Activated CD8-positive, alpha-beta memory T cell treated with anti-CD3 and anti-CD28 coated beads, Interleukin-2, amount 50 U/mL, for 24 hours (primary cell): ENCODE measurements at regions not wholly inside any gene's neighbourhood (a gene's known extent, or its start where the extent isn't known, plus 50 kb on each side); places are given as distances from the start of the nearest gene placed in this dataset.

ENCODE experiments used
- DNase-seq: peaks from one replicate; pipeline ENCODE4 v3.0.0-alpha.2; 2020; ENCODE audit errors: extremely low read depth

- DNase-seq = no peak
Measured at GRCh38 chr2:146814971-146815370, 1029.9 kb upstream of the ACVR2A start.

GRCh38 chr2:146807568-146808168 is 1037.2 kb upstream of the ACVR2A start:
- DNase-seq = no peak

DNA sequence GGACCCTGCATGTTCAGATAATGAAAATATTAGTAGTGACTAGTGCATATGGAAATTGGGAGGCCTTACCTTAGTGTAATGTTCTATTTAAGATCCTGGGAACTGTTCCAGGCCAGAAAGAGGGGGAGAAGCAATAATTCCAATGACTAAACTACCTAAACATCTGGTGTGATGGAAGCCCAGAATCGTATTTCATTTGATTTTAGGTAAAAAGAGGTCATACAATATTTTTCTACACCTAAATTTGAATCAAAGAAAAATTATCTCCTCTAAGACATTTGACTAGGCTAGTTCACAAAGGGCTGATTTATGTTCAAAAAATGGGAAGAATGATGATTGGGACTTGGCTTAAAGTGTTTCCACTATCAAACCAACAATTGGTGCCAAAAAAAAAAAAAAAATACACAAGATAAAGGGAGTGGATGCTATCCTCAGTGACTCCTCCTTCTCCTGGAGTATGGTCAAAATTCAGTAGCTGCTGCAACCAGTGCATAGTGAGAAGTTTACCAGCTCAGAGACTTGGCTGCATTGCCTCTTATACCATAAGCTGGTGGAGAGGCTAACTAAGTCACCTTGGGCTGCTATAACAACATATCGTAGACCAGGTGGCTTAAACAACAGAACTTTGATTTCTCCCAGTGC is 1038.3 kb upstream of the ACVR2A start:
- DNase-seq = no peak

- DNase-seq = no peak
Measured at GRCh38 chr2:146804288-146804687, 1040.5 kb upstream of the ACVR2A start.

DNA sequence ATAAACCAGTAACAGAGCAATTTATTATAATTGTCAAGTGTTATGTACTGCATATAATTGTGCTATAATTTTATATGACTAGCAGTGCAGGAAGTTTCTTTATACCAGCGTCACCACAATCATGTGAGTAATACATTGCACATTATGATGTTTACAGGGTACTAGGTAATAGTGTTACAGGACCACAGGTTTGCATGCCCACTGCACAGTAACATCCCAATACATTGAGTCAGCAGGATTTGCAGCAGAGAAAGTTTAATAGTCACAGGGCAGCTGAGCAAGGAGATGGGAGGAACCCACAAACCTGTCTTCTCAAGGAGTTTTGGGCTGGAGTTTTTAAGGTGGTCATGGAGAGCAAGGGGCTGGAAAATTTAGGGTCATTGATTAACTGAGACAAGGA is 1042.9 kb upstream of the ACVR2A start:
- no peak for DNase-seq

GRCh38 chr2:146786396-146786795 is 1058.4 kb upstream of the ACVR2A start:
- DNase-seq = no peak

DNA sequence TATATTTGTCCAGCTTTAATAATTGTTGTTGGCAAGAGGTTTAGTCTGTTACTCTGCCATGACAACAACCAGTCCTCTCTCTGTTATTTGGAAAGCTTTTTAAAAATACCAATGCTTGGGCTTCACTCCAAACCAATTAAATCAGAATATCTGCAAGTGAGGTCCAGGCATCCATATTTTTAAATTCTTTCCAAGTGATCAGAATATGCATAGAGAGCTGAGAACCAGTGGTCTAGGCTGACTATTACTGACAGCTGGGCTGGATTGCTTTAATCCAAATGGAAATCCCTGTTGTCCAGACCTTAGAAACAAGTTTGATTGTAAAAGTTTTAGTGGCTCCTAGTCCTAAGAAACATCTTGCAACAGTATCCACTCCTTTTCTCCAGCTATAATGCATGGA is 1059.7 kb upstream of the ACVR2A start:
- DNase-seq = no peak

DNA sequence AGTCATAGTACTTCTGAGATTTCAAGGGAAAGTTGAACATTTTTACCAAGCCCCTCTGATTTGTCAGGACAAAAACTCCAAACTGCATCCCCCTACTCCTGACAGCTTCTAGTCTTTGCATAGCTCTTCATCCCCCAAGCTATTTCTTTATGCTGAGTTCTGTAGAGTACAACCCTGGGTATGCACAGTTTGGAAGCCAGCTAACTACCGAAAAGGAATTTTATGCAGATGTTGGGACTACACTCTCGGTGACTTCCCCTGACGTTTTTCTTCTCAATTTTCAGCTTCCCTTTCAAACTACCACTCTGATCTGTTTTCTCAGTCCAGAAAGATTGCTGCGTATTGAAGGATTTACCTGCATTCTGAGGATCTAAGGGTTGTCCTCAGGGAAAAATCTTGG is 1060.2 kb upstream of the ACVR2A start:
- DNase-seq = no peak

- no peak for DNase-seq
Measured at GRCh38 chr2:146777181-146777580, 1067.6 kb upstream of the ACVR2A start.

- DNase-seq = no peak
Measured at GRCh38 chr2:146776596-146776995, 1068.2 kb upstream of the ACVR2A start.

GRCh38 chr2:146771531-146771930 is 1073.3 kb upstream of the ACVR2A start:
- DNase-seq = no peak

DNA sequence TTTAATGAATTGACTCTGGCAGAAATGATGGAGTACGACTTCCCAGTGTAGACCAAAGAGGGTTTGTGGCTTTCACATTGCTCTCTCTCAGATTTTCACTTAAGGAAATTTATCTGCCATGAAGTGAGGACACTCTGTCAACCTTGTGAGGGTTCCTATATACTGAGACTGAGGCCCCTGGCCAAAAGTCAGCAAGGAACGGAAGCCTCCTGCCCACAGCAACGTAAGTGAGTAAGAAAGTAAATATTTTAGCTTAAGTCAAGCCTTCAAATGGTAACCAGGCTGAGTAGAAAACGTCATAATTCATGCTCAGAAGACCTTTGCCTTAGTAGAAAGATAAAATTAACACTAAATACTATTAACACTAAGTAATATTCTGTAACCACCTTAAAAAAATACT is 1080.5 kb upstream of the ACVR2A start:
- no peak for DNase-seq

GRCh38 chr2:146762786-146763185 is 1082.0 kb upstream of the ACVR2A start:
- DNase-seq = no peak

- no peak for DNase-seq
Measured at GRCh38 chr2:146754606-146755005, 1090.2 kb upstream of the ACVR2A start.

- no peak for DNase-seq
Measured at GRCh38 chr2:146748046-146748445, 1096.8 kb upstream of the ACVR2A start.

DNA sequence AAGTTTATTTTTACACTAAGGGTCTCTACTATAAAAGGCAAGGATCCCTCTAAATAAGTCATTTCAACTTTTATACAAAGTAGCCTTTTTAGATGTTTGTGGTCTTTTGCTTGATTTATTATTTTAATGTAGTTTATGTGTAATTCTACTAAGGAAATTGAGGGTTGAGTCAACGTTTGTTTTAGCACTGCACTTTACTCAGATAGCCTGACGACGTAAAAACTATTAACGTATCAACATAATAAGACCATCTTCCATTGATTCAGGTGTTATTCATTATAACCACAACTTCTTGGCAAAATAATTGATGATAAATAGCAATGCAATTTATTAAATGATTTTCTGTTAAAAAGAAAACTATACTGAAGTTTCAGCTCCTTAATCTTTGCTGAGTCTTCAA is 1103.6 kb upstream of the ACVR2A start:
- DNase-seq = no peak

DNA sequence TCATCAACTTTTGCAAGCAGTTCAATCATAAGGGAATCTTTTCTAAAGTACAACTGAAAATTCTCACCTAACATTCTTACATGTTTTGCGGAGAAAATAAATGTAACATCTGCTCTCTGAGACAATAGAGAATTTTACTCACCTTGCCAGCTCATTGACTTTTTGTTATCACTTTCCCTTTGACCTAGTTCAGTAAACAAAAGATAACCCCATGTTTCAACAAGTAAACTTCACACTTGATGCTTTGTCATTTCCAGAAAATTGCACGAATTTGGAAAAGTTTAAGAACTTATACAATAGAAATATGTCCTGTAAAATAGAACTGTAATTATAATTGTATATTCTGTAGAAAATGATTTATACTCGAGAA is 1110.0 kb upstream of the ACVR2A start:
- DNase-seq = no peak

DNA sequence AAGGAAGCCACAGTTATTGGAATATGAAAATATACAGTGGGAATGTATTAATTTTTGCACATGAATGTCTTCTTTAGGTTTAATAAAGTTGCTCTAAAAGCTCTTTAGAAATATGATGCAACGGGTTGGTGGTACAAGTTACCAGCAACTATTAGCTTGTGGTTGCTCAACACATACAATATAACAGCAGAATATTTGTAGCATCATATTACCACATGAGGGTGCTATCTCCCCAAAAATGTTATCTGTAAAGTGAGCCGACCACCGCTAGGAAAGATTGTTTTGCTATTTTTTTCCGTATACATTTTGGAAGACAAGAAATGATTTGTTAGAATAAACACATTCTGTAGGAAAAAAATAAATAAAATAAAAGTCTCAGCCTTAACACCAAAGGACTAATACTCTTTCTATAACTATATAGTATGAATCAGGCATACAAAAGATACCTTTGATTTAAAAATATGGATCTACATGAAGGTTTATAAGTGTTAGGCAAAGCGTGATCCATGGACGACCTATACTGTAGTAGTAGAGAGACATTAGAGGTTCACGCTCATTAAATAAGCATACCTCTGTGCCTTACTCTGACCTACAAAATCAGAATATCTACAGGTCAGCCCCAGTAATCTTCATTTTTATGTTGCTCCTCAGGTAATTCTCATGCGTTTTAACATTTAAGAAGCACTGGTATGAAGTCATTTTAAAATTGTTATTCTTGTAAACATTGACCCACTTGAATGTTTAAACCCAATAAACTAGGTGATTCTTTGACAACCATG is 1110.6 kb upstream of the ACVR2A start:
- DNase-seq = no peak

DNA sequence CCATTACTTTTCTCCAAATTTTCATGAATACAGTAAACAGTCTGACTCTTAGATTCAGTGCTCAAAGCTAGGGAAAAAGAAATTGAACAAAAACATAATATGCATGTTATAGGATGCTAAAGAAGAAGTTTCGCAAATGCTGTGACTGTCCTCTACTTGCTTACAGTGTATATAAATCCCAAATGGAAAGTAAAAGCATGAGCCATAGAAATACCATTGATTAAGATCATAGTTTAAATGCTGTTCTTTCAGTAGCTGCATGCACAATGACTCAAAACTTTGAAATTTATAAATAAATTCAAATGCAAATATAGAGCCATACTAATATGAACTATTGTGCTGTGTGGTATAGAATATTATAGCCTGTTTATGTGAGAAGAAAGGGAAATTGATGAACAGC is 1113.9 kb upstream of the ACVR2A start:
- no peak for DNase-seq

DNA sequence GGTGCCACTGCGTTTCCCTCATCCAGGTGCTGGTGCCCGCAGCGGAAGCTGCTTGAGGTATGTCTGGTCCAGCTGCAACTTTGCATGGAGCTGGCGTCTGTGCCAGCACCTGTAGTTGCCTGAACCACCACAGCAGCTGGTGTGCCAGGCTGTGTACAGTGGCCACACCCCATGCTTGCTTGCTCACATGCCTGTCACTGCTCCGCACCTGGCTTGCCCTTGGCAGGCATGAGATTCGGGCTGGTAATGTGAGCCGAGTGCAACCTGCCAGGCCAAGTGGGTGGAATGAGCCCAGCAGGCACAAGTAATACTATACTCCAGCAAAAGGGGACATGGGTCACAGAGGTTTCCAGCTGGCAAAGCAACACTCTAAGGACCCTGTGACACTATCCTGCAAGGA is 1123.3 kb upstream of the ACVR2A start:
- no peak for DNase-seq

GRCh38 chr2:146720170-146720569 is 1124.7 kb upstream of the ACVR2A start:
- no peak for DNase-seq

DNA sequence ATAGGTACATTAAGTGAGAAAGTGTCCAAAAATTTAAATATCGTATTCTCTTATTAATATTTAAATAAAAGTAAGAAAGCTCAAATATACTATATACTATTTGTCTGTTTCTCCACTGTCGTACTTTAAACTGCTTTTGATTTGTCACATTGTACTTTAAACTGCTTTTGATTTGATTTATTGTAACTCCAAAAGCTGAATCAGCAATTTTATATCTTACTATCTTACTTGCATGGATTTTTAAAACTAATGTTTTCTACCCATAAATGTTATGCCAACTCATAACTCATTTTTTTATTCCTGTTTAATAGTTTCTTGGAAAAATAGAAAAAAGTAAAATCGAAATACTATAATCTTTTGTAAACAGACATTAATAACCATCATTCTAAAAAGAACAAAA is 1128.2 kb upstream of the ACVR2A start:
- DNase-seq = no peak

DNA sequence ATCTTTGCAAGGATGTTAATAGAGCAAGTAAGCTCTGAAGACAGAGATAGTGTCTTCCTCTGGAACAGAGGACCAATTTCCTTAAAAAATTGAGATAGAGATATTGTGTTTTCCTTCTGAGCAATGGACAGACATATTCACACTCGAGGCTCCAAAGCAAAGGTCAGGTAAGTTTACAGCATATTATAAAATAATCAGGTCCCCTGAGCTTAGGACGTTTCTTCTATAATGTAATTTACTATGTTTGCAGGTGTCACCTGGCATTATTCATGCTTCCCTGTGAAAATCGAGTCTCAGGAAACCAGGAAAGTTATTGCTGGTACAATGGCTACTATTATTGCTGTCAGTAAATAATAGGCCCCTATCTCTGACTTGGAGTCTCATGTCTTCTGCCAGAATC is 1135.8 kb upstream of the ACVR2A start:
- DNase-seq = no peak
